Activated CD4-positive, alpha-beta T cell treated with anti-CD3 and anti-CD28 coated beads, Interleukin-2, amount 10 ng/mL, durations not matched to agents 7 days and 5 days (primary cell): ENCODE measurements at regions not wholly inside any gene's neighbourhood (a gene's known extent, or its start where the extent isn't known, plus 50 kb on each side); places are given as distances from the start of the nearest gene placed in this dataset.

Source experiments
- CTCF ChIA-PET: fragments of 350-600 bp; sonication (Branson Sonifier 250); formaldehyde crosslinking; loops from one replicate; lab custom pipeline; 2021; ENCODE audit warnings: antibody characterized with exemption; lab: Charles Lee
- POLR2A ChIA-PET: fragments of 350-600 bp; sonication (Branson Sonifier 250); formaldehyde crosslinking; loops from one replicate; lab custom pipeline; 2021; ENCODE audit warnings: antibody characterized with exemption; lab: Charles Lee
- DNase-seq: peaks from one replicate; pipeline ENCODE4 v3.0.0-alpha.2; 2020
- H3K27ac Mint-ChIP-seq: one replicate; pipeline ENCODE4 v1.8.0; 2021; ENCODE audit warnings: mild to moderate bottlenecking, moderate library complexity, mixed read lengths
- H3K27me3 Mint-ChIP-seq: one replicate; pipeline ENCODE4 v1.8.0; 2021; ENCODE audit warnings: mixed read lengths
- H3K36me3 Mint-ChIP-seq: one replicate; pipeline ENCODE4 v1.8.0; 2021; ENCODE audit warnings: low read depth, mixed read lengths
- H3K4me1 Mint-ChIP-seq: one replicate; pipeline ENCODE4 v1.8.0; 2021; ENCODE audit warnings: mixed read lengths
- H3K4me3 Mint-ChIP-seq: one replicate; pipeline ENCODE4 v1.8.0; 2021; ENCODE audit warnings: mild to moderate bottlenecking, moderate library complexity, mixed read lengths
- H3K9me3 Mint-ChIP-seq: one replicate; pipeline ENCODE4 v1.8.0; 2021; ENCODE audit warnings: mixed read lengths

DNA sequence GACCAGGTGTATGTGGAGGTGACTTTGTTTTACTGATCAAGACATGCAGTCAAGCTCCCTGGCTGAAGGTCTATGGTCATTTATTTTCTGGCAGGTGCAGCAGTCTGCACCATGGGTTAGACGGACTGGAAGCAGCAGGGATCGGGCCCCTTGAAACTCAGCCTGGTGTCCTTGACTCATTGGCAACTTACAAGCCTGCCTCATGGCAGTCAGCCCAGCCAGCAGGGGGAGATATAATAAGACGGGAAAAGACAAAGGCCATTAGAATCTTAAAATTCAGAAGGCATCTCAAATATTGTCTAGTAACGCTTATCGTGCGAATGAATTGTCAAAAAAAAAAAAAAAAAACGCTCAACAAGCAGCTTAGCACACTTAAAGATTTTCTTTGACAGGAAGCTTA, 308.2 kb downstream of the EN1 start:
- H3K9me3 Mint-ChIP-seq, result peaks cover 3% of the 10 kb centered on the region
- CTCF ChIA-PET, result interaction anchor here (0.6 to 1.4 kb wide), 2 partner anchors 75 to 316 kb away, joined by 3 to 6 read pairs; no protein-coding TSS in a partner anchor
- H3K36me3 Mint-ChIP-seq, result no peaks in the 10 kb centered on the region
- no peak overlapping the region for H3K27ac Mint-ChIP-seq
- H3K4me1 Mint-ChIP-seq, result no peaks in the 10 kb centered on the region
- no peak for DNase-seq
- POLR2A ChIA-PET, result no interaction called here
- peaks cover 3% of the 10 kb centered on the region for H3K27me3 Mint-ChIP-seq
- no peak overlapping the region for H3K4me3 Mint-ChIP-seq

DNA sequence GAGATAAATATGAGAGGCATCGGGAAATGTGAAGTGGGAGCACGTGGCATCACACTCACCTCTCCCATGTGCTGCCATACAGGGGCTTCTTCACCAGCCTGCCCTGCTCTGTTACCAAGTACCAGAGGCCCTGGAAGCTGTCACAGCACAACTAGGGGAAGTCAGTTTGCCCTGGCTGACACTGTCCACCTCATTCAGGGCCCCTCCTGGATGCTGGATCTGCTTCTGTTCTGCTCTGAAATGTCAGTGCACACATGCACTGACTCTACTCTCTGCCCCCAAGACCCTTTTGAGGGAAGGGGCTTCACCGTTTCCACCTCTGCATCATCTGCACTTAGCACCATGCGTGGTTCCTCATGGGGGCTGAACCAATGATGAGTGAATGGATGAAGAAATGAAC, 311.1 kb downstream of the EN1 start:
- POLR2A ChIA-PET, result no interaction called here
- Mint-ChIP-seq H3K27ac (no peak overlapping the region), H3K9me3 (no peaks in the 10 kb centered on the region), H3K27me3 (peaks cover 7% of the 10 kb centered on the region), H3K4me3 (no peak overlapping the region), H3K4me1 (no peaks in the 10 kb centered on the region), H3K36me3 (no peaks in the 10 kb centered on the region)
- no peak for DNase-seq
- CTCF ChIA-PET, result no interaction called here

DNA sequence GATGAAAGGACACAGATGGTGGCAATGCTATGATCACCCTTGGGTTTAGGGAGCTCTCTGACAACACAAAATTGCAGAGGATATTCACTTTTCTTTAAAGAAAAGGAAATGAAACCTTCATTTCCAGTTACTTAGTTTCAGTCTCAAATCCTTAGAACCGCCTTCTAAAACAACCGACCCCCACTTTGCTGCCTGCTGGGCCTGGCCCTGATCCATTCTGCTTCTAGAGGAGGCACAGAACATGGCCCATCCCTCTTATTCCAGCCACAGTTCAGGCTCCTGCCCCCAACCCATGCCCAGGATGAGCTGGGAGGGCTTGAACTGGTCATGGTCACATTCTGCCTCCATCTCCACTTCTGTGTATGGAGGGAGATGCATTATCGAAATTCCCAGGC, 311.6 kb downstream of the EN1 start:
- DNase-seq, result no peak
- Mint-ChIP-seq H3K4me1 (no peaks in the 10 kb centered on the region), H3K27ac (no peak overlapping the region), H3K27me3 (peaks cover 7% of the 10 kb centered on the region), H3K9me3 (no peaks in the 10 kb centered on the region), H3K36me3 (no peaks in the 10 kb centered on the region), H3K4me3 (no peak overlapping the region)
- POLR2A ChIA-PET, result no interaction called here
- CTCF ChIA-PET, result no interaction called here

DNA sequence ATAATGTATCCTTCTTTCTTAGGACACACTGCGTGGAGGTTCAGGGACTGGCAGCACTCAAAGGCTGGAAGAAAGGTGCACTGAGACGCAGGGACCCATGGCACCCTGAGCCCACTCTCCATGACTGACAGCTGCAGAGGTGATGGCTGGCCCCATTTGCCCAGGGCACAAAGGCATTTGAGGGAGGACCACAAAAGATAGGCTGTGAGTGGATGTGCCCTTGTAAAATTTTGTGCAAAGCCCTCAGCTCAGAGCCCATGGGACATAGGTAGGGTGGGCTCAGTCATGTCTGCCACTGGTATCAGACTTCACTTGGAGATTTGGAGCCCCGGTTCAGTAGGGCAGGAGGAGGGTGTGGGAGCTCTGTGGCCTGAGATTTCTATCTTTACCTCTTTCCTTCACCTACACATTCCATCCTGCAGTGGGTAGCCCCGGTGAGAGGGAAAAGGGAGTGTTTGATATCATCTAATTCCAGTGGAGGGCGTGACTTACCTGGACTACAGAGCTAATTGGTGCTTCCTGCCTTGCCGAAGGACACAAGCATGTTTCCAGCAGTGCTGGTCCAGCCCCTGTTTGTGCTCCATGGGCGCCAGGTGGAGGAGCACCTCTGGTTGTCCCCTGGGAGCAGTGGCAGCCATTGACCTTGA, 312.2 kb downstream of the EN1 start:
- Mint-ChIP-seq H3K4me1 (no peaks in the 10 kb centered on the region), H3K36me3 (no peaks in the 10 kb centered on the region), H3K27me3 (peaks cover 7% of the 10 kb centered on the region), H3K27ac (no peak overlapping the region), H3K4me3 (no peak overlapping the region), H3K9me3 (no peaks in the 10 kb centered on the region)
- DNase-seq, result no peak
- CTCF ChIA-PET, result no interaction called here
- POLR2A ChIA-PET, result no interaction called here

DNA sequence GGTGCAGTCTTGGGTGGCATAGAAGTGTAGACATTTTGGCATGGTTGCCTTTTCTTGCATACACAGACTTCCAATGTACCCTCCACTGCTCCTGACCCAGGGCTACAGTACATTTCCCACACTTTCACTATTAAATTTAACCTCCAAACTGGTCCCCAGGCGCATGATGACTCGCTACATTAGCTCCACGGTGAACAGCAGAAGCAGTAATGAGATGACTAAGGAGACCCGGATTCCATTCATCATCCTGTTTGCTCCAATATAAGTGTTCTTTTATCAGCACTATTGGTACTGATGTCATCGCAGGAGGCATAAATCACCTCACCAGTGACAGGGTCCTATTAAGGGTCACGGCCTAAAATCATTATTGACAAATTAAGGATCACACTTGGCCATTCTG, 316.5 kb downstream of the EN1 start:
- Mint-ChIP-seq H3K27me3 (peaks cover 5% of the 10 kb centered on the region), H3K9me3 (no peaks in the 10 kb centered on the region), H3K4me3 (no peak overlapping the region), H3K36me3 (no peaks in the 10 kb centered on the region), H3K4me1 (no peaks in the 10 kb centered on the region), H3K27ac (no peak overlapping the region)
- no peak for DNase-seq
- ChIA-PET CTCF (no interaction called here), POLR2A (no interaction called here)

DNA sequence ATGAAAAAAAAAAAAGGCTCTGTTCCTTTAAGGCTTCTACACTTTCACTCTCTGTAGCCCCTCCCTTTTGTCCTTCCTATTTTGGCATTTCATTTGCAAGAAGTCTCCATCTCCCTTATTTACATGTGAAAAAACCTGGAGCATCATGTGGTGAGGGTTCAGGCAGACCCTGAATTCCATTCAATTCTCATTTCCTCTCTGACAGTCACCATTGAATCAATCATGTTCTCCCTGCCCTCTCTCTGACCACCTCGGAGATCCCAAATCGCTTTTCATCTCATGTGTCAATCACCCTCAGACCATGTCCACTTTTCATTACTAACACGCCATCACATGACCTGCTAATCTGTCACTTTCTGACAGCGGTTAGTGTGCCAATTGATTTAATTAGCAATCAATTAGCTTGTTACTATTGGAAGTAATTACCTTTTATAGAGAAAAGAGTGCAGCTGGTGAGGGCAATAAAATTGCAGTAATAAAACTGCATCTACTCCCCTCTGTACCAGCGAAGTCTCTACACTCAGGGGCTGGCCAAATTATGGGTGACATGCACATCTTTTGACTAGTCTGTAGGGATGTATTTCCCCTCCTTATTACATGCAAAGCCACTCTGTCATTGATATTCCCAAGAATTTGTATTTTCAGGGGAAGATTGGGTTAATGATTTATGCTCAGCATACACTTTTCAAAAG, 317.4 kb downstream of the EN1 start:
- ChIA-PET POLR2A (no interaction called here), CTCF (no interaction called here)
- Mint-ChIP-seq H3K36me3 (no peaks in the 10 kb centered on the region), H3K4me3 (no peak overlapping the region), H3K4me1 (no peaks in the 10 kb centered on the region), H3K9me3 (no peaks in the 10 kb centered on the region), H3K27me3 (peaks cover 5% of the 10 kb centered on the region), H3K27ac (no peak overlapping the region)
- DNase-seq, result no peak

DNA sequence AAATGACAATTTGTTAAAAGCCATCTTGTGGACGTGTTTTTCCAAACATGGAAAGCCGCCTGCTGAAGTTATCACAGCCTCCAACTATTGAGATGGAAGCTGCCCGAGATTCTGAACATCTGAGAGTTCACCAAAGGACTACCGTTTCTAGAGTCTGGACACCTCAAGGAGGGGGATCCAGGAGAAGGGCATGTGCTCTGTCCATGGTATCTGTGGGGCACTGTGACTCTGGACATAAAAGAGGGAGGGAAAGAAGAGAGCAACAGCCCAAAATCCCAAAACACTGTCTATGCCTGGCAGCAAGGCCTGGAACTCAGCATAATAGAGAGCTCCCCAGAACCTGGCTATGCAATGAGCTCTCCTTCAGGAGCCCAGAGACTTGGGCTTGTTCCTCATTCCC, 319.9 kb downstream of the EN1 start:
- POLR2A ChIA-PET, result no interaction called here
- CTCF ChIA-PET, result interaction anchor here (0.8 kb wide), 1 partner anchor 13 kb away, joined by 3 read pairs; no protein-coding TSS in a partner anchor
- H3K27ac Mint-ChIP-seq, result no peak overlapping the region
- no peaks in the 10 kb centered on the region for H3K4me1 Mint-ChIP-seq
- no peak for DNase-seq
- no peaks in the 10 kb centered on the region for H3K36me3 Mint-ChIP-seq
- H3K4me3 Mint-ChIP-seq, result no peak overlapping the region
- H3K9me3 Mint-ChIP-seq, result peaks cover under 1% of the 10 kb centered on the region
- H3K27me3 Mint-ChIP-seq, result no peaks in the 10 kb centered on the region

DNA sequence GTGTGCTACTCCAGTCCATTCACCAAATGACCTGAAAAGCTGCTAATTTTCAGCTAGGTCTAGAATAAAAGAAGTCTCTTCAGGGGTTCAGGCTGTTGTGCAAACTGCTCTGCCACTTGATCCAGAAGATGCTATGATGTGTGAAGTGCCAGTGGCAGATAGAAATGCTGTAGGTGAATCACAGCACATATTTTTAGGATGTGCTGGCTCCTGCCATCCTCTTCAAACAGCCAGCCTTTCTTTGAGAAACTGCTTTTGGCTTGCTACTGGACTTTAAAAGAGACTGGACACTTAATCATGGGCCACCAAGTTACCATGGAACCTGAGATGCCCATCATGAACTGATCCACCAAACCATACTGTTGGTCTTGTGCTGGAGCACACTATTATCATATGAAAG, 322.1 kb downstream of the EN1 start:
- no peak overlapping the region for H3K27ac Mint-ChIP-seq
- H3K27me3 Mint-ChIP-seq, result peaks cover 2% of the 10 kb centered on the region
- peaks cover 6% of the 10 kb centered on the region for H3K9me3 Mint-ChIP-seq
- H3K4me1 Mint-ChIP-seq, result no peaks in the 10 kb centered on the region
- CTCF ChIA-PET, result no interaction called here
- no peak overlapping the region for H3K4me3 Mint-ChIP-seq
- H3K36me3 Mint-ChIP-seq, result no peaks in the 10 kb centered on the region
- POLR2A ChIA-PET, result no interaction called here
- DNase-seq, result no peak

DNA sequence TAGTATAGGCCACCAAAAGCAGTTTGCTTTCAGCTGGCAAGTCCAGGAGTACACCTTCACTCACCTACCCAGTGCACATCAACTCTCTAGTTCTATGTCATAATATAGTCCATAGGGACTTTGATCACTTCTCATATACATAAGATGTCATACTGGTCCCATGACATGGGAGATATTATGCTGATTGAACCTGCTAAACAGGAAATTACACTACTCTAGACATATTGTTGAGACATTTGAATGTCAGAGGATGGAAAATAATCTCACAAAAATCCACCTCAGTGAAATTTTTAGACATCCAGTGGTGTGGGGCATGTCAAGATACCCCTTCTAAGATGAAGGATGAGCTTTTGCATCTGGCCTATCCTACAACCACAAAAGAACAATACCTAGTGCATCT, 322.5 kb downstream of the EN1 start:
- POLR2A ChIA-PET, result no interaction called here
- H3K27ac Mint-ChIP-seq, result no peak overlapping the region
- DNase-seq, result no peak
- peaks cover 6% of the 10 kb centered on the region for H3K9me3 Mint-ChIP-seq
- CTCF ChIA-PET, result no interaction called here
- no peaks in the 10 kb centered on the region for H3K36me3 Mint-ChIP-seq
- no peak overlapping the region for H3K4me3 Mint-ChIP-seq
- H3K4me1 Mint-ChIP-seq, result no peaks in the 10 kb centered on the region
- peaks cover 2% of the 10 kb centered on the region for H3K27me3 Mint-ChIP-seq

DNA sequence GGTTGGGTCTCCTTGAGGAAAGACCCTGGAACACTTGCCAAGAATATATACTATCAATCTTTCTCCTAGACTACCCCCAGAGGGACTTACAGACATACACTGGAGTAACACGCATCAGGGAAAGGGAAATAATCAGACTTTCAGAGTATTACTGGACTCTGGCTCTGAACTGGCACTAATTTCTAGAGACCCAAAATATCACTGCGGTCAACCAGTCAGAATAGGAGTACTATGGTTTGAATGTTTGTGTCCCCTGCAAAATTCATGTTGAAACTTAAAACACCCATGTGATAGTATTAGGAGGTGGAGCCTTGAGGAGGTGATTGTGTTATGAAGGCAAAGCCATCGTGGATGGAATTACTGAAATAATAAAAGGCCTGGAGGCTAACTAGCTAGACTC, 323.7 kb downstream of the EN1 start:
- Mint-ChIP-seq H3K27me3 (peaks cover 2% of the 10 kb centered on the region), H3K36me3 (no peaks in the 10 kb centered on the region), H3K27ac (no peak overlapping the region), H3K4me1 (no peaks in the 10 kb centered on the region), H3K4me3 (no peak overlapping the region), H3K9me3 (peaks cover 6% of the 10 kb centered on the region)
- POLR2A ChIA-PET, result no interaction called here
- CTCF ChIA-PET, result no interaction called here
- no peak for DNase-seq

DNA sequence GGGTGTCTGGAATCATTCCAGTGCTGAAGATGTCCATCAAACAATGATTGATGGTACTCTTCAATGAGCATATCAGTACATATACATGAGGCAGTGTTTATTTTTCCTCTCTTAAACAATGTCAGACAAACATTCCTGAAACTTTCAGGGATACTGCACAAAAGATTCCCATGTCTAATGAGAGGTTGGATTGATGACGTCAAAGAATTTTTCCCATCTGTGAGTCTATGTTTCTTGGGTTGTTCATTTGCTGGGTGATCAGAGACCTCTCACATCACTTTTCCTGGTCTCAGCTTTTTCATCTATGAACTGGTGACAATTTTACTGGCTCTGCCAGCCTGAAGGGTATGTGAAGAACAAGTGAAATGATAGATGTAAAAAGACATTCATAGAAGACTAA, 325.5 kb downstream of the EN1 start:
- H3K9me3 Mint-ChIP-seq, result peaks cover 6% of the 10 kb centered on the region
- DNase-seq, result no peak
- no peaks in the 10 kb centered on the region for H3K36me3 Mint-ChIP-seq
- H3K27me3 Mint-ChIP-seq, result peaks cover 2% of the 10 kb centered on the region
- CTCF ChIA-PET, result no interaction called here
- POLR2A ChIA-PET, result no interaction called here
- H3K27ac Mint-ChIP-seq, result no peak overlapping the region
- no peaks in the 10 kb centered on the region for H3K4me1 Mint-ChIP-seq
- no peak overlapping the region for H3K4me3 Mint-ChIP-seq

DNA sequence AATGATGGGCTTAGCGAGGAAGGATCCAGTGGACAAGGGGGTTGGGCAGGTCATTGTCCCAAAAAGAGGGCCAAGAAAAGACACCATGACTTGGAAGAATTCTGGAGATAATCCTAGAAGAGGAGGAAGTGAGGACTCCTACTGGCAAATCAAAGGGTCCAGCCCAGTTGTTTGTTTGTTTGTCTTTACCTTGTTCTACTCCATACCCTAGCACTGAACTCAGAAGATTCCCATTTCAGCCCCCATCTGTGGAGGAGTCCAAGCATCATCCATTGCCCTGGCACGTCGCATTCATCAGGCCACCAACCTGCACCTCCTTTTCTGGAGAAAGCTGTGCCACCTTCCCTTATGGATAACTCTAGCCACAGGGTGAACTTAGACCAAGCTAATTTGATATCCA, 326.2 kb downstream of the EN1 start:
- Mint-ChIP-seq H3K4me1 (no peaks in the 10 kb centered on the region), H3K27me3 (peaks cover 2% of the 10 kb centered on the region), H3K27ac (no peak overlapping the region), H3K4me3 (no peak overlapping the region), H3K9me3 (peaks cover 6% of the 10 kb centered on the region), H3K36me3 (no peaks in the 10 kb centered on the region)
- POLR2A ChIA-PET, result no interaction called here
- CTCF ChIA-PET, result no interaction called here
- DNase-seq, result no peak

DNA sequence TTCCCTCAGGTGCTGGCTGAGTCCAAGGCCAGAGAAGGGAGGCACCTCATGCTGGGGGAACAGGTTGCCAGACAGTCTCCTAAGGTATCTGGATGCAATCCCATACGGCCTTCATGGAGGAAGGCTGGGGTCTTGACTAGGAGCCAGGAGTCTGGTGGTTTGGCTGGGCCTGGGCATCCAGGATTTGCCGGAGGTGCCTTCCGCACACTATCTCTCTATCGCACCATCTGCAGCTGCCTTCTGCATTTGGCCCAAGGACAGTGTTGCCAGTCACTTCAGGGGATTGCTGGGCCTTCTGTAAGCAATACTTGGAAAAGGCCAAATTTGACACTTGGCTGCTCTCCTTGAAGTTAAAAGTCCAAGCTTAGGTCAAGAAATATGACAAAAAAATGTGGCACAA, 327.2 kb downstream of the EN1 start:
- CTCF ChIA-PET, result no interaction called here

DNA sequence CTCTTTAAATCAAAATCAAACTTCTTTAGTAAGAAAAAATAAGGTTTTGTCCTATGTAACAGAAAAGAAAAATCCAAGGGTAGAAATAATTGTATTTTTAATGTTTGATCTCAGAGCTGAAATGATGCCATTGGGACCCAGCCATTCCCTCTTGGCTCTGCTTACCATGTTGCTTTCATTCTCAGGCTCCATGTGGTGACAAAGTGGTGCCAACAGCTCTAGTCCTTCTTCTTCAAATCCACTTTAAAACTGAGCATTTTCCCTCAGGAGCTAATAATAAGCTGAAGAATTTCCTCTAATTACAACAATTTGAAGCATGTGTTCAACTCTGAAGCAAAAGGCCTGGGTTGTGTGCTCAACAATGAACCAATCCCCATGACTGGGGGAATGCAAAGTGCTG, 327.9 kb downstream of the EN1 start:
- Mint-ChIP-seq H3K9me3 (peaks cover 6% of the 10 kb centered on the region), H3K27ac (no peak overlapping the region), H3K4me3 (no peak overlapping the region), H3K4me1 (no peaks in the 10 kb centered on the region), H3K27me3 (peaks cover 2% of the 10 kb centered on the region), H3K36me3 (no peaks in the 10 kb centered on the region)
- ChIA-PET POLR2A (no interaction called here), CTCF (no interaction called here)
- no peak for DNase-seq

More for the DNA sequence above, 327.2 kb downstream of the EN1 start:
- Mint-ChIP-seq H3K36me3 (no peaks in the 10 kb centered on the region), H3K27ac (no peak overlapping the region), H3K4me1 (no peaks in the 10 kb centered on the region), H3K27me3 (peaks cover 2% of the 10 kb centered on the region), H3K4me3 (no peak overlapping the region), H3K9me3 (peaks cover 6% of the 10 kb centered on the region)
- DNase-seq, result no peak
- POLR2A ChIA-PET, result no interaction called here
